HG02678 (cell line): ENCODE measurements at regions not wholly inside any gene's neighbourhood (a gene's known extent, or its start where the extent isn't known, plus 50 kb on each side); places are given as distances from the start of the nearest gene placed in this dataset.

Experiments used
- ATAC-seq: cut with Tn5 transposase; IDR thresholded peaks from one replicate; pipeline ENCODE4 v1.9.1; 2021; ENCODE audit warnings: mild to moderate bottlenecking, moderate library complexity; ENCODE audit not compliant: unreplicated experiment

DNA sequence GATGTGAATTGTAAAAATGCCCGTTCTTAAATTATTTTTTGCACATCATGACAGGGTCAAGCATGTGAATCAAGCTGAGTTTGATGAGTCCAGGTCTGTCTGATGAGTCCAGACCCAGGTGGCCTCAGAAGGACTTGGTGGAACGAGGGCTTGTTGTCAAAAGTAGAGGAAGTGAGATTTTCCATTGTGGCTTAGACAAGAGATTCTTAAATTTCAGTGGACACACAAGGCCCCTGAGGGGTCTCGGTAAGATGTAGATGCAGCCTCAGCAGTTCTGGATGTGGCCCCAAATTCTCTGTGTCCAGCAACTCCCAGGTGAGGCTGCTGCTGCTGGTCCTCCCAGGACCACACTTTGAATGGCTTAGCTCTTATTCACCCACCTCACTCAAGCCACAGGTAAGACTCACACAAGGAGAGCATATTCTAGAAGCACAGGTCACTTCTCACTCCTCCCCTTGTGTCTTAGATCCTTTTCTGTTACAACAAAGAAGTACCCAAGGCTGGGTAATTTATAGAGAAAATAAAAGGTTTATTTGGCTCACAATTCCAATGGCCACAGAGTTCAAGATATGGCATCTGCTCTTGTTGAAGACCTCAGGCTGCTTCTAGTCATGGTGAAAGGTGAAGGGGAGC lies 98.8 kb downstream of the GGTLC2 start:
- no peak for ATAC-seq

- ATAC-seq = no peak
Observed at GRCh38 chr22:22744412-22745224, 100.2 kb downstream of the GGTLC2 start.

- ATAC-seq = no peak
Observed at GRCh38 chr22:22745225-22746060, 101.0 kb downstream of the GGTLC2 start.

GRCh38 chr22:22746061-22746962 lies 101.9 kb downstream of the GGTLC2 start:
- ATAC-seq = no peak

DNA sequence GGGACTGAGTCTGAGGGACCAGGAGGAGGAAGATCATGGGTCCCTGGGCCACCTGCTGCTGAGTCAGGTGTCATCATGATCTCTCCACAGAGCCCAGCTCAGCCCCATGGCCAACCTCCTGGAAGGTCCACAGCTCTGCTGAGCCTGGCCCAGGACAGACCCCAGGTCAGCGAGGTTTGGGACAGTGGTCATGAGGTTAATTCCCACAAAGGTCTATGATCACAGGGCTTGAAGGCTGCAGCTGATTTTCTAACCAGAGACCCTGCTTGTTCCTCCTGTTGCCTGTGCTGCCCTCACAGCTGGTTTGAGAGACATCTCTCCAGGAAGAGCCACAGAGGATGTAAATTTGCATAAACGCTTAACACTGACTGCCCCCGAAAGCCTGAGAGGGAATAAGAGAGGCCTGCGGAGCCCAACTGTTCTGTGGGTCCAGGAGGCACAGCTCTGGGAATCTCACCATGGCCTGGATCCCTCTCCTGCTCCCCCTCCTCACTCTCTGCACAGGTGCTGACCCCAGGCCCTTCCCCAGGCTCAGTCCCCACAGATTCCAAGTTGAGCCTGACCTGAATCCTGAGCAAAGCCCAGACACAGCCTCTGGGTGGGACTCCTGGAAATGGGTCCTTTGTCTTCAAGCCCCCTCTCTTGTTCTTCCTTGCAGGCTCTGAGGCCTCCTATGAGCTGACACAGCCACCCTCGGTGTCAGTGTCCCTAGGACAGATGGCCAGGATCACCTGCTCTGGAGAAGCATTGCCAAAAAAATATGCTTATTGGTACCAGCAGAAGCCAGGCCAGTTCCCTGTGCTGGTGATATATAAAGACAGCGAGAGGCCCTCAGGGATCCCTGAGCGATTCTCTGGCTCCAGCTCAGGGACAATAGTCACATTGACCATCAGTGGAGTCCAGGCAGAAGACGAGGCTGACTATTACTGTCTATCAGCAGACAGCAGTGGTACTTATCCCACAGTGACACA lies 102.8 kb downstream of the GGTLC2 start:
- ATAC-seq = peak; percentile 66

- ATAC-seq = no peak
Observed at GRCh38 chr22:22748297-22748743, 103.9 kb downstream of the GGTLC2 start.

GRCh38 chr22:22748756-22749155 lies 104.3 kb downstream of the GGTLC2 start:
- ATAC-seq = no peak

DNA sequence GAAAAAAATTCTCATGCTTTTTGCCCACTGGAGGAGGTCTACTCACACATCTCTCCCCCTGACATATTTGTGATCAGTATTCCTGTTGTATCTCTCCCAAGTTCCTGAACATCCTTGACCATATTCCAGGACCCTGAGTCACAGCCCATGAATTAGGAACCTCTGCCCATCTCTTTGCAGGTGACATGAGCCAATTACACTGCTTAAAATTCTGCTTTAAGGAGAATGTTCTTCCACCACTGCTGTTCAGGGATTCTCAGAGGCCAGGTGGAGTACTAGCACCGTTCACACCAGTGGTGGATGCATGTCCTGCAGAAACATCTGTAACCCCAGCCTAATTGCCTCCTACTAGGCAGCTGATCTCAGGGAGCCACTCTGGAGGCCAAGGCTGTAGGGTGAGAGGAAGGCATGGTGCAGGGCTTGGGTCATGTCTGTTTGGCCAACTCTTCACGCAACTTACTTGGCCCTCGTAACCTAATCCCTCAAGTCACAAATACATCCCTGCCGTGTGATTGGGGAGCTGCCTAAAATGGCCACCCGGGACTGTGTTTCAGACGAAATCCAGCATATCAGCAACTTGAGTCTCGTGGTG lies 104.8 kb downstream of the GGTLC2 start:
- no peak for ATAC-seq

DNA sequence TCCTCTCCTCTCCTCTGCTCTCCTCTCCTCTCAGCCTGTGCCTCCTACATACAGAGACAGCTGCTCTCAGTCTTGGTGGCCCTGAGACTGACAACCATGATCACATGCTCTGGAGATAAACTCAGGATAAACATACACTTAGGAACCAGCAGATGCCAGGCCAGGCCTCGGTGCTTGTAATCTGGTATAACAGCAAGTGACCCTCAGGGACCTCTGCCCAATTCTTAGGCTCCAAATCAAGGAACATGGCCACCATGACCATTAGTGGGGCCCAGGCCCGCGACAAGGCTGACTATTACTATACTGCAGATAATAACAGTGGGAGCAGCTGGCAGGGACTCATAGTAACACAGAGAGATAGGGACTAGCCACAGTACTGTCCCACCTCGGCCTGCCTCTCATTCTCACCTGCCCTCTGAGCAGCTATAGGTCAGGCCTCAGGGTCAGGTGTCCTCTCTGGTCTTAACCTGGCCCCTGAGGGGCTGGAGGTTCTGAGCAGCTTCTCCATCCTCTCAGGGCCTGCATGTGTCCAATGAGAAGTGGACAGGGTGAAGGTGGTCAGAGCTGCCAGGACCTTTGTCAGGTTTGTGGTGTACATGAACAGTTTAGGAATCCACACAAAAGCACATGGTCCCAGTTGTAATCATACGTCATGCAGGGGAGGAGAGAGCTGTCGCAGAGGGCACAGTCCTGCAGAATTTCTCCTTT lies 106.1 kb downstream of the GGTLC2 start:
- no peak for ATAC-seq

- ATAC-seq = no peak
Observed at GRCh38 chr22:22751043-22751603, 106.7 kb downstream of the GGTLC2 start.

DNA sequence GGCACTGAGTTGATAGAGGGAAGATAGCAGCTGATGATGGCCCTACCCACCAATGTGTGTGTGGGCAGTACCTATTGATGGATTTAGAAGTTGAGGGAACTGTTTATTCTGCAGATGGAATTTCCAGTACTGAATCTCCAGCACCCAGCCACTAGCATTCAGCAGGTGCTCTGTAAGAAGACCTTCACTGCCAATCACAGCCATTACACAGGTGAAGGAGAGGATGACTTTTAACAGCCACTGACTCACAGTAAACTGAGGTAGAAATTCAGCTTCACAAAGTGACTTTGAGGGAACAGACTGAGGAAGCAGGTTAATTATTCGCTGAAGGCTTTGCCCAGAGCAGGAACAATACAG lies 107.8 kb downstream of the GGTLC2 start:
- no peak for ATAC-seq

DNA sequence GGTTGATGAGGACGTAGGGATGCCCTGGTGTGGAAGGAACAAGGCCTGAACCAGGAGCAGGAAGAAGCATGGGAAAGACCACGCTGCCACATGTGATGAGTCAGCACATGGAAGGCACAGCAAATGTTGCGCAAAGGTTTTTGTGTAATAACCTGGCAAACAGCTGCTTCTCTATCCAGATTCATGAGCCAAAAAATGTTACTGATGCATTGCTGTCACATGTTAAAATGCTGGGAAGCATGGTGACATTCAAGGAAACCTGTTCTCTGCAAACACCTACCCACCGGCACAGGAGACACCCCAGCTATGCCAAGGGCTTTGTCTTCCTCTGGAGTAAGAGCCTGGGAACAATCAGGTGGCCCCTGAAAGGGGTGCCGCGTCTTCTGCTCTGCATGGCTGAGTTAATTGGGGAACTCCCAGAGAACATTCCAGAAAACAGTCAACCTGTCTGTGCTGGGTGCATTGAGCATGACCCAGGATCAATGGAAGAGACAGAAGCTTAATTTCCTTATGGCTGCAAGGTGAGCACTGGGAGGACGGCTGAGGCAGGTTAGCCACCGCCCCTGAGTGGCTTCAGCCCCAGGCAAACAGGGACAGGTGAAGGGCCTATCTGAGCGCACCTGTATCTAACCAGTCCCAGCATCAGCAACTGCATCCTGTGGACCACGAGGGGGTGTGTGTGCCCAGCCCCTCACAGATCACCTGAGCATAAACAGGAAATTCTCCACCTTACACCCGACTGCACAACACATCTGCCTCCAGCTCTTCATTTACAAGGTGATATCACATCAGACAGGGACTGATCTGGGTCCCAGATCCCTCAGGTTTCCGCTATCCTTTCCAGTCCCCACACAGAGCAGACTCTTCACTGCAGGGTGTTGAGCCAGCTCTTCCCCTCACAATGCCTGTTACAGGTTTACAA lies 108.4 kb downstream of the GGTLC2 start:
- ATAC-seq = no peak

- ATAC-seq = no peak
Observed at GRCh38 chr22:22753526-22754267, 109.3 kb downstream of the GGTLC2 start.

- no peak for ATAC-seq
Observed at GRCh38 chr22:22754268-22754657, 109.8 kb downstream of the GGTLC2 start.

GRCh38 chr22:22754961-22755777 lies 110.8 kb downstream of the GGTLC2 start:
- no peak for ATAC-seq

DNA sequence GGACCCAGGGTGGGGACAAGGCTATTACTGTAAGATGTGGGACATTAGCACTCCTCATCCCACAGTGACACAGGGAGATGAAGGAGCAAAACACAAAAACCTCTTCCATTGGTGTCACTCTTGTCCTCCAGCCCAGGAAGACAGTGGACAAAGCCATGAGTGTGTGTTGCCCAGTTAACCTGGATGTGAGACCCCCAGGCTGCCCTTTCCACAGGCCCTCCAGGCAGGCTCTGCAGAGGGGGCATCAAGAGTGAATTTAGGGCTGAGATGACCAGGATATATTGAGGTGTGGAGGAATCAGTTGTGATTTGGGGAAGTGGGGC lies 111.3 kb downstream of the GGTLC2 start:
- no peak for ATAC-seq
